PC-3 (cell line): ENCODE measurements at regions not wholly inside any gene's neighbourhood (a gene's known extent, or its start where the extent isn't known, plus 50 kb on each side); places are given as distances from the start of the nearest gene placed in this dataset.
"Not testable (repeated sequence)": the region's sequence is repeated elsewhere in the genome, so short reads cannot be mapped to it uniquely, and the experiment has no call there.

Experiments
- ATAC-seq: fragments of 200-7000 bp; cut with Tn5 transposase; 2 replicates; pipeline ENCODE4 v1.9.1; 2020; ENCODE audit warnings: mild to moderate bottlenecking, moderate library complexity
- BruUV-seq: library from RNA; stranded (reverse); fragments of 400-500 nt; replicated peaks from 2 replicates; lab custom pipeline; 2021; lab: Mats Ljungman, UMichigan
- CTCF ChIA-PET: fragments of 300-600 bp; sonication (Branson Sonifier 250); formaldehyde crosslinking; loops from one replicate; lab custom pipeline; 2022; ENCODE audit warnings: antibody characterized with exemption; lab: Charles Lee
- POLR2A ChIA-PET: fragments of 300-600 bp; sonication (Branson Sonifier 250); formaldehyde crosslinking; loops from one replicate; lab custom pipeline; 2022; ENCODE audit warnings: antibody characterized with exemption; ENCODE audit not compliant: unreplicated experiment; lab: Charles Lee
- DNase-seq: peaks from one replicate; pipeline ENCODE4 v3.0.0-alpha.2; 2015
- H2AFZ ChIP-seq: fragments of 300-600 bp; sonication (generic); 2 replicates; pipeline ENCODE4 v1.6.0; 2016; ENCODE audit warnings: antibody characterized with exemption, low read length
- H3F3A ChIP-seq: fragments of 300-600 bp; sonication (generic); one replicate; pipeline ENCODE4 v1.6.0; 2017; ENCODE audit warnings: antibody characterized with exemption, low read length, control low read depth, mild to moderate bottlenecking; ENCODE audit not compliant: unreplicated experiment
- H3K27ac ChIP-seq: fragments of 300-600 bp; sonication (generic); 2 replicates; pipeline ENCODE4 v1.5.1; 2016; ENCODE audit warnings: mild to moderate bottlenecking, low read length
- H3K27me3 ChIP-seq: fragments of 300-600 bp; sonication (generic); 2 replicates; pipeline ENCODE4 v1.6.1; 2016; ENCODE audit warnings: low read length, mixed read lengths
- H3K36me3 ChIP-seq: fragments of 300-600 bp; sonication (generic); 2 replicates; pipeline ENCODE4 v1.6.1; 2016; ENCODE audit warnings: low read depth, mixed run types, low read length, mixed read lengths
- H3K4me1 ChIP-seq: fragments of 300-600 bp; sonication (generic); 2 replicates; pipeline ENCODE4 v1.5.1; 2016; ENCODE audit warnings: low read length; ENCODE audit not compliant: insufficient read depth
- H3K4me2 ChIP-seq: fragments of 300-600 bp; sonication (generic); 2 replicates; pipeline ENCODE4 v1.6.0; 2016; ENCODE audit warnings: low read length
- H3K4me3 ChIP-seq: fragments of 300-600 bp; sonication (generic); 2 replicates; pipeline ENCODE4 v1.5.1; 2016; ENCODE audit warnings: mild to moderate bottlenecking, low read length, mixed read lengths
- H3K79me2 ChIP-seq: fragments of 300-600 bp; sonication (generic); 2 replicates; pipeline ENCODE4 v1.6.1; 2017; ENCODE audit warnings: low read length, mixed read lengths
- H3K9ac ChIP-seq: fragments of 300-600 bp; sonication (generic); 2 replicates; pipeline ENCODE4 v1.6.0; 2016; ENCODE audit warnings: mild to moderate bottlenecking, low read length
- H3K9me2 ChIP-seq: fragments of 300-600 bp; sonication (generic); replicated peaks from 2 replicates; pipeline ENCODE4 v1.6.1; 2016; ENCODE audit warnings: mixed run types, low read length, mixed read lengths
- H3K9me3 ChIP-seq: fragments of 300-600 bp; sonication (generic); 2 replicates; pipeline ENCODE4 v1.6.1; 2016; ENCODE audit warnings: low read length, mixed read lengths
- H4K20me1 ChIP-seq: fragments of 300-600 bp; sonication (generic); 2 replicates; pipeline ENCODE4 v1.6.1; 2016; ENCODE audit warnings: low read length, mixed read lengths
- EZH2 ChIP-seq: fragments of 300-600 bp; sonication (generic); IDR thresholded peaks from one replicate; pipeline ENCODE4 v1.6.1; 2017; ENCODE audit warnings: antibody characterized with exemption, mild to moderate bottlenecking, low read length; ENCODE audit not compliant: unreplicated experiment
- EZH2phosphoT487 ChIP-seq: fragments of 300-600 bp; sonication (generic); IDR thresholded peaks from 2 replicates; pipeline ENCODE4 v1.6.1; 2018; ENCODE audit warnings: mild to moderate bottlenecking, antibody characterized with exemption, low read length, borderline replicate concordance
- intact Hi-C: fragments of 100-400 bp; cut with micrococcal nuclease; formaldehyde crosslinking; loops from 2 replicates; pipeline ENCODE4 v1.9.0; 2023
- TF ChIP-seq, protein P1 (sequence below): fragments of 300-600 bp; sonication (generic); conservative IDR thresholded peaks from 2 replicates; pipeline ENCODE4 v1.5.1; 2017; ENCODE audit warnings: antibody characterized with exemption, low read depth, mild to moderate bottlenecking, low read length

DNA sequence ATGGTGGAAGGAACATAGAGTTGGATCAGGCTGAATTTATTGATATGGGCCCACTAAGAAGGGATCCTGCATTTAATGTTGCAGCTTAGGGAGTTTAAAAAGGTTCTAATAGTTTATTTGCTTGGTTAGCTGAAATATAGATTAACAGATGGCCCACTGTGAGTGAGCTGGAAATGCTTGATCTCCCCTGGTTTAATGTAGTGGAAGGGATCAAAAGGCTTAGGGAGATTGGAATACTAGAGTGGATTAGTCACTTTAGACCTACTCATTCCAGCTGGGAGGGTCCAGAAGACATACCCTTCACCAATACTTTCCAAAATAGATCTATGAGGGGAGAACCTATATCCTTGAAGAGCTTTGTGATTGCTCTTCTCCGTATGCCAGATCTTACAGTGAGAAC lies 130.1 kb upstream of the ZC3H12C start:
- Histone ChIP-seq H3K4me1 (no peaks in the 10 kb centered on the region), H4K20me1 (no peaks in the 10 kb centered on the region), H3K9ac (no peak overlapping the region), H2AFZ (no peak overlapping the region), H3K4me2 (no peak overlapping the region), H3K27me3 (no peaks in the 10 kb centered on the region), H3K36me3 (no peaks in the 10 kb centered on the region), H3K4me3 (no peak overlapping the region), H3K9me2 (no peaks in the 10 kb centered on the region), H3F3A (no peaks in the 10 kb centered on the region), H3K9me3 (no peaks in the 10 kb centered on the region), H3K27ac (no peak overlapping the region), H3K79me2 (no peaks in the 10 kb centered on the region)
- POLR2A ChIA-PET, result no interaction called here
- BruUV-seq, result no TSS peak
- no peak for DNase-seq
- CTCF ChIA-PET, result no interaction called here
- intact Hi-C loops, result no loop called here
- TF ChIP-seq, protein P1, sequence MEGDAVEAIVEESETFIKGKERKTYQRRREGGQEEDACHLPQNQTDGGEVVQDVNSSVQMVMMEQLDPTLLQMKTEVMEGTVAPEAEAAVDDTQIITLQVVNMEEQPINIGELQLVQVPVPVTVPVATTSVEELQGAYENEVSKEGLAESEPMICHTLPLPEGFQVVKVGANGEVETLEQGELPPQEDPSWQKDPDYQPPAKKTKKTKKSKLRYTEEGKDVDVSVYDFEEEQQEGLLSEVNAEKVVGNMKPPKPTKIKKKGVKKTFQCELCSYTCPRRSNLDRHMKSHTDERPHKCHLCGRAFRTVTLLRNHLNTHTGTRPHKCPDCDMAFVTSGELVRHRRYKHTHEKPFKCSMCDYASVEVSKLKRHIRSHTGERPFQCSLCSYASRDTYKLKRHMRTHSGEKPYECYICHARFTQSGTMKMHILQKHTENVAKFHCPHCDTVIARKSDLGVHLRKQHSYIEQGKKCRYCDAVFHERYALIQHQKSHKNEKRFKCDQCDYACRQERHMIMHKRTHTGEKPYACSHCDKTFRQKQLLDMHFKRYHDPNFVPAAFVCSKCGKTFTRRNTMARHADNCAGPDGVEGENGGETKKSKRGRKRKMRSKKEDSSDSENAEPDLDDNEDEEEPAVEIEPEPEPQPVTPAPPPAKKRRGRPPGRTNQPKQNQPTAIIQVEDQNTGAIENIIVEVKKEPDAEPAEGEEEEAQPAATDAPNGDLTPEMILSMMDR, result no peak
- no peak for TF ChIP-seq EZH2
- no peak for TF ChIP-seq EZH2phosphoT487
- ATAC-seq, result no peak

DNA sequence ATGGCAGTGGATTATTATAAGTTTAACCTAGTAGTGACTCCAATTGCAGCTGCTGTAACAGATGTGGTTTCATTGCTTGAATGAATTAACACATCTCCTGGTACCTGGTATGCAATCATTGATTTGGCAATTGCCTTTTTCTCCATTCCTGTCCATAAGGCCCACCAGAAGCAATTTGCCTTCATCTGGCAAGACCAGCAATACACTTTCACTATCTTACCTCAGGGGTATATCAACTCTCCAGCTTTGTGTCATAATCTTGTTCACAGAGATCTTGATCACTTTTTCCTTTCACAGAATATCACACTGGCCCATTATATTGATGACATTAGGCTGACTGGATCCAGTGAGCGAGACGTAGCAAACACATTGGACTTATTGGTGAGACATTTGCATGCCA lies 128.7 kb upstream of the ZC3H12C start:
- H3K4me3 ChIP-seq, result no peak overlapping the region
- no peak overlapping the region for H3K9ac ChIP-seq
- H3K9me2 ChIP-seq, result no peaks in the 10 kb centered on the region
- ATAC-seq (no peak), DNase-seq (no peak)
- intact Hi-C loops, result no loop called here
- no peaks in the 10 kb centered on the region for H4K20me1 ChIP-seq
- no peaks in the 10 kb centered on the region for H3K4me1 ChIP-seq
- no TSS peak for BruUV-seq
- no peaks in the 10 kb centered on the region for H3K9me3 ChIP-seq
- TF ChIP-seq EZH2, result no peak
- TF ChIP-seq, protein P1, result no peak
- TF ChIP-seq EZH2phosphoT487, result no peak
- no peak overlapping the region for H3K27ac ChIP-seq
- H3K4me2 ChIP-seq, result no peak overlapping the region
- ChIA-PET POLR2A (no interaction called here), CTCF (no interaction called here)
- H3K27me3 ChIP-seq, result no peaks in the 10 kb centered on the region
- no peaks in the 10 kb centered on the region for H3K79me2 ChIP-seq
- no peaks in the 10 kb centered on the region for H3K36me3 ChIP-seq
- H3F3A ChIP-seq, result no peaks in the 10 kb centered on the region
- no peak overlapping the region for H2AFZ ChIP-seq

DNA sequence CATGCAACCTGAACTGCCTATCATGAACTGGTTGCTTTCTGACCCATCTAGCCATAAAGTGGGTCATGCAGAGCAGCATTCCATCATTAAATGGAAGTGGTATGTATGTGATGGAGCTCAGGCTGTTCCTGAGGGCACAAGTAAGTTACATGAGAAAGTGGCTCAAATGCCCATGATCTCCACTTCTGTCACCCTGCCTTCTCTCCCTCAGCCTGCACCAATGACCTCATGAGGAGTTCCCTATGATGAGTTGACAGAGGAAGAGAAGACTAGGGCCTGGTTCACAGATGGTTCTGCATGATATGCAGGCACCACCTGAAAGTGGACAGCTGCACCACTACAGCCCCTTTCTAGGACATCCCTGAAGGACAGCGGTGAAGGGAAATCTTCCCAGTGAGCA lies 127.7 kb upstream of the ZC3H12C start:
- DNase-seq, H3K4me3 ChIP-seq, H3K4me2 ChIP-seq, H3K4me1 ChIP-seq, H3K9me2 ChIP-seq, H3F3A ChIP-seq, POLR2A ChIA-PET, H3K9me3 ChIP-seq, H3K79me2 ChIP-seq, H3K27me3 ChIP-seq, H3K27ac ChIP-seq, intact Hi-C loops, ATAC-seq, H3K9ac ChIP-seq, H2AFZ ChIP-seq, H3K36me3 ChIP-seq, H4K20me1 ChIP-seq, BruUV-seq, CTCF ChIA-PET: not testable (repeated sequence)

DNA sequence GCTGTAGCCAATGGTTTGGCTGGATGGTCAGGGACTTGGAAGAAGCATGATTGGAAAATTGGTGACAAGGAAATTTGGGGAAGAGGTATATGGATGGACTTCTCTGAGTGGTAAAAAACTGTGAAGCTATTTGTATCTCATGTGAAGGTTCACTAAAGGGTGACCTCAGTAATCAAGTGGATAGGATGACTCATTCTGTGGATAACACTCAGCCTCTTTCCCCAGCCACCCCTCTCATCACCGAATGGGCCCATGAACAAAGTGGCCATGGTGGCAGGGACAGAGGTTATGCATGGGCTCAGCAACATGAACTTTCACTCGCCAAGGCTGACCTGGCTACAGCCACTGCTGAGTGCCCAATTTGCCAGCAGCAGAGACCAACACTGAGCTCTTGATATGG lies 127.3 kb upstream of the ZC3H12C start:
- H3K79me2 ChIP-seq, H3K9me3 ChIP-seq, H3K9ac ChIP-seq, H3K36me3 ChIP-seq, H3F3A ChIP-seq, H3K4me3 ChIP-seq, ATAC-seq, DNase-seq, H2AFZ ChIP-seq, H3K27ac ChIP-seq, POLR2A ChIA-PET, H3K9me2 ChIP-seq, intact Hi-C loops, CTCF ChIA-PET, H3K4me1 ChIP-seq, H3K27me3 ChIP-seq, H3K4me2 ChIP-seq, H4K20me1 ChIP-seq, BruUV-seq: not testable (repeated sequence)

DNA sequence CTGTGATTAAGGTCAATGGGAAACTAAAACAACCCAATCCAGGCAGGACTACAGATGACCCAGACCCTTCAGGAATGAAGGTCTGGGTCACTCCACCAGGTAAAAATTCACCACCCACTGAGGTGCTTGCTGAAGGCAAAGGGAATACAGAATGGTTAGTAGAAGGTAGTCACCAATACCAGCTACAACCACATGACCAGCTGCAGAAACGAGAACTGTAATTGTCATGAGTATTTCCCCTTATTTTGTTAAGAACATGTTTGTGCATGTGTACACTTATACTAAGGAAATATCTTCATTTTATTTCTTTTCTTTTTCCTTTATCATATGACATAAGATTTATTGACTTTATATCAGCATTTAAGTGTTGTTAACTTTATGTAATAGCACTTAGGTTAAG lies 126.1 kb upstream of the ZC3H12C start:
- H3K9ac ChIP-seq, H3K4me2 ChIP-seq, H3K36me3 ChIP-seq, H3K79me2 ChIP-seq, DNase-seq, H2AFZ ChIP-seq, H3K4me3 ChIP-seq, POLR2A ChIA-PET, H3K27ac ChIP-seq, ATAC-seq, intact Hi-C loops, H4K20me1 ChIP-seq, H3K9me3 ChIP-seq, BruUV-seq, CTCF ChIA-PET, H3K9me2 ChIP-seq, H3F3A ChIP-seq, H3K27me3 ChIP-seq: not testable (repeated sequence)
- H3K4me1 ChIP-seq, result peaks cover 12% of the 10 kb centered on the region
